Panc1 (cell line): ENCODE measurements at regions not wholly inside any gene's neighbourhood (a gene's known extent, or its start where the extent isn't known, plus 50 kb on each side); places are given as distances from the start of the nearest gene placed in this dataset.

Experiments used
- ATAC-seq: fragments of 200-7000 bp; cut with Tn5 transposase; 2 replicates; pipeline ENCODE4 v1.9.1; 2020; ENCODE audit warnings: mild to moderate bottlenecking, moderate library complexity
- BruUV-seq: library from RNA; stranded (reverse); fragments of 400-500 nt; replicated peaks from 2 replicates; lab custom pipeline; 2021; lab: Mats Ljungman, UMichigan
- CTCF ChIA-PET: fragments of 300-600 bp; sonication (Branson Sonifier 250); formaldehyde crosslinking; loops from one replicate; lab custom pipeline; 2022; ENCODE audit warnings: antibody characterized with exemption; lab: Charles Lee
- POLR2A ChIA-PET: fragments of 300-600 bp; sonication (Branson Sonifier 250); formaldehyde crosslinking; loops from one replicate; lab custom pipeline; 2022; ENCODE audit warnings: antibody characterized with exemption; lab: Charles Lee
- DNase-seq: peaks from one replicate; pipeline ENCODE4 v3.0.0-alpha.2; 2010; ENCODE audit warnings: low read depth, low spot score
- H3K27ac ChIP-seq: 2 replicates; pipeline ENCODE4 v1.5.1; 2011; ENCODE audit warnings: mild to moderate bottlenecking, low read length, inconsistent platforms
- H3K27me3 ChIP-seq: fragments of 200-500 bp; sonication (Bioruptor generic); 2 replicates; pipeline ENCODE4 v1.6.0; 2014; ENCODE audit warnings: low read length, inconsistent platforms; ENCODE audit not compliant: control insufficient read depth, insufficient read depth
- H3K36me3 ChIP-seq: fragments of 200-500 bp; sonication (Bioruptor generic); 2 replicates; pipeline ENCODE4 v1.5.1; 2014; ENCODE audit warnings: inconsistent platforms, mild to moderate bottlenecking, low read length, moderate library complexity; ENCODE audit not compliant: control insufficient read depth, insufficient read depth
- H3K4me1 ChIP-seq: 2 replicates; pipeline ENCODE4 v1.5.1; 2011; ENCODE audit warnings: inconsistent platforms, mild to moderate bottlenecking, low read length, moderate library complexity; ENCODE audit not compliant: control insufficient read depth, insufficient read depth
- H3K4me3 ChIP-seq, 2 experiments: 2 replicates each; pipeline ENCODE4 v1.5.1; 2011 to 2012; ENCODE audit warnings: low read depth in 2 of 2, low read length in 2 of 2, mild to moderate bottlenecking in 2 of 2, inconsistent platforms in 1 of 2, moderate library complexity in 1 of 2
- H3K9me3 ChIP-seq: fragments of 200-500 bp; sonication (Bioruptor generic); 2 replicates; pipeline ENCODE4 v1.5.1; 2014; ENCODE audit warnings: low read depth, mild to moderate bottlenecking, inconsistent platforms, low read length, moderate library complexity; ENCODE audit not compliant: control insufficient read depth, insufficient read depth
- POLR2AphosphoS5 ChIP-seq: IDR thresholded peaks from 2 replicates; pipeline ENCODE4 v1.6.1; 2012; ENCODE audit warnings: mild to moderate bottlenecking, low read depth, low read length, moderate library complexity
- REST ChIP-seq, 2 experiments: IDR thresholded peaks; 2 replicates each; pipeline ENCODE4 v1.6.1; 2011 to 2012; ENCODE audit warnings: low read depth in 2 of 2, control low read depth in 1 of 2, low read length in 1 of 2, mild to moderate bottlenecking in 1 of 2, moderate library complexity in 1 of 2; ENCODE audit not compliant: insufficient read depth in 1 of 2
- SIN3A ChIP-seq: IDR thresholded peaks from 2 replicates; pipeline ENCODE4 v1.6.1; 2012; ENCODE audit warnings: low read depth, mild to moderate bottlenecking, low read length, moderate library complexity, borderline replicate concordance; ENCODE audit not compliant: insufficient read depth
- TCF7L2 ChIP-seq: IDR thresholded peaks from 2 replicates; pipeline ENCODE4 v1.6.1; 2011; ENCODE audit warnings: mild to moderate bottlenecking, low read depth, low read length, inconsistent platforms
- in situ Hi-C: cut with HindIII; loops from 2 replicates; pipeline ENCODE4 v1.10.0; 2016; ENCODE audit warnings: low sequenced_read_pairs, low pct_unique_long_range_greater_than_20kb
- intact Hi-C: fragments of 100-400 bp; cut with micrococcal nuclease; formaldehyde crosslinking; loops from one replicate; pipeline ENCODE4 v1.10.0; 2022; ENCODE audit not compliant: unreplicated experiment
- TF ChIP-seq, protein P1 (sequence below): fragments of 450-650 bp; IDR thresholded peaks from 2 replicates; pipeline ENCODE4 v1.5.1; 2017; ENCODE audit warnings: mild to moderate bottlenecking

GRCh38 chr3:18097473-18097872 is 327.7 kb downstream of the SATB1 start:
- TF ChIP-seq REST (IDR thresholded peaks at IDR 0.05; ENCODE audit: insufficient read depth in 1 of 2, low read depth in 2 of 2, low read length in 1 of 2) (no peak), TCF7L2 (no peak), POLR2AphosphoS5 (no peak), SIN3A (no peak)
- TF ChIP-seq, protein P1, sequence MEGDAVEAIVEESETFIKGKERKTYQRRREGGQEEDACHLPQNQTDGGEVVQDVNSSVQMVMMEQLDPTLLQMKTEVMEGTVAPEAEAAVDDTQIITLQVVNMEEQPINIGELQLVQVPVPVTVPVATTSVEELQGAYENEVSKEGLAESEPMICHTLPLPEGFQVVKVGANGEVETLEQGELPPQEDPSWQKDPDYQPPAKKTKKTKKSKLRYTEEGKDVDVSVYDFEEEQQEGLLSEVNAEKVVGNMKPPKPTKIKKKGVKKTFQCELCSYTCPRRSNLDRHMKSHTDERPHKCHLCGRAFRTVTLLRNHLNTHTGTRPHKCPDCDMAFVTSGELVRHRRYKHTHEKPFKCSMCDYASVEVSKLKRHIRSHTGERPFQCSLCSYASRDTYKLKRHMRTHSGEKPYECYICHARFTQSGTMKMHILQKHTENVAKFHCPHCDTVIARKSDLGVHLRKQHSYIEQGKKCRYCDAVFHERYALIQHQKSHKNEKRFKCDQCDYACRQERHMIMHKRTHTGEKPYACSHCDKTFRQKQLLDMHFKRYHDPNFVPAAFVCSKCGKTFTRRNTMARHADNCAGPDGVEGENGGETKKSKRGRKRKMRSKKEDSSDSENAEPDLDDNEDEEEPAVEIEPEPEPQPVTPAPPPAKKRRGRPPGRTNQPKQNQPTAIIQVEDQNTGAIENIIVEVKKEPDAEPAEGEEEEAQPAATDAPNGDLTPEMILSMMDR, result no peak
- Histone ChIP-seq H3K4me3 (no peak overlapping the region), H3K4me1 (no peaks in the 10 kb centered on the region), H3K27me3 (no peaks in the 10 kb centered on the region), H3K27ac (no peak overlapping the region), H3K36me3 (no peaks in the 10 kb centered on the region), H3K9me3 (no peaks in the 10 kb centered on the region)
- ChIA-PET CTCF (no interaction called here), POLR2A (no interaction called here)
- in situ Hi-C loops (no loop called here), intact Hi-C loops (no loop called here)
- ATAC-seq, result no peak
- BruUV-seq, result no TSS peak
- no peak for DNase-seq

DNA sequence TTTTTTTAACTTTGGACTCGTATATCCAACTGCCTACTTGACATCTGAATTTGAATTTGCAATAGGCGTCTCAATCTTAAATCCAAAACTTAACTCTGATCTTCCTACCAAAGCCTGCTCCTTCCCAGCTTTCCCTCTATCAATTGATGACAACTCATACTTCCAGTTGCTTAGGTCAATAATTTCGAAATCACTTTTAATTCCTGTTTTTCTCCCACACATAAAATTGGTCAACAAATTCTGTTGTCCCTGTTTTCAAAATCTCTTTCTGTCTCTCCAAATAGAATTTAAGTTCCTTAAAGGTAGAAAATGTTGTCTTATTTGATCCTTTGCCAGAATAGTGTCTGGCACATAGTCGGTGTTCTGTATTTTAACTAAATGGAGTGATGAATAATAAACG is 332.4 kb downstream of the SATB1 start:
- Histone ChIP-seq H3K4me1 (no peaks in the 10 kb centered on the region), H3K9me3 (no peaks in the 10 kb centered on the region), H3K36me3 (no peaks in the 10 kb centered on the region), H3K27me3 (no peaks in the 10 kb centered on the region), H3K27ac (no peak overlapping the region), H3K4me3 (no peak overlapping the region)
- BruUV-seq, result no TSS peak
- in situ Hi-C loops (no loop called here), intact Hi-C loops (no loop called here)
- ATAC-seq, result no peak
- CTCF ChIA-PET, result no interaction called here
- DNase-seq, result no peak
- POLR2A ChIA-PET, result no interaction called here
- TF ChIP-seq POLR2AphosphoS5 (no peak), TCF7L2 (no peak), SIN3A (no peak), REST (IDR thresholded peaks at IDR 0.05; ENCODE audit: insufficient read depth in 1 of 2, low read depth in 2 of 2, low read length in 1 of 2) (no peak)
- TF ChIP-seq, protein P1, result no peak
